K562 (cell line): ENCODE measurements at regions not wholly inside any gene's neighbourhood (a gene's known extent, or its start where the extent isn't known, plus 50 kb on each side); places are given as distances from the start of the nearest gene placed in this dataset.

Source experiments
- DIDO1 ChIP-seq: fragments of 450-650 bp; IDR thresholded peaks from 2 replicates; pipeline ENCODE4 v1.6.1; 2016; ENCODE audit warnings: low read depth, missing biosample characterization, missing genetic modification characterization
- NR1H2 ChIP-seq: sonication (generic); formaldehyde crosslinking; IDR thresholded peaks from 2 replicates; pipeline ENCODE4 v1.4.0; 2020; ENCODE audit warnings: mild to moderate bottlenecking, missing genetic modification reagents
- SIN3B ChIP-seq: fragments of 450-650 bp; IDR thresholded peaks from 2 replicates; pipeline ENCODE4 v1.6.1; 2017; ENCODE audit warnings: low read depth, mild to moderate bottlenecking, moderate library complexity
- SIRT6 ChIP-seq: IDR thresholded peaks from one replicate; pipeline ENCODE4 v1.6.1; 2012; ENCODE audit warnings: low read depth, mild to moderate bottlenecking, control low read depth, inconsistent platforms, low read length, moderate library complexity
- SPI1 ChIP-seq: IDR thresholded peaks from 2 replicates; pipeline ENCODE4 v1.6.1; 2011; ENCODE audit warnings: low read depth, low read length, control low read depth, borderline replicate concordance
- TCF3 ChIP-seq: sonication (generic); formaldehyde crosslinking; IDR thresholded peaks from 2 replicates; pipeline ENCODE4 v1.4.0; 2020; ENCODE audit warnings: mild to moderate bottlenecking, missing genetic modification reagents
- ZNF707 ChIP-seq: fragments of 250-450 bp; sonication (Bioruptor Pico); conservative IDR thresholded peaks from 2 replicates; pipeline ENCODE4 v1.8.0; 2022; ENCODE audit warnings: inconsistent platforms, mild to moderate bottlenecking, moderate library complexity
- TF ChIP-seq, protein P1 (sequence below): fragments of 250-450 bp; sonication (Bioruptor Pico); IDR thresholded peaks from 2 replicates; pipeline ENCODE4 v1.4.0; 2020; ENCODE audit warnings: mild to moderate bottlenecking

DNA sequence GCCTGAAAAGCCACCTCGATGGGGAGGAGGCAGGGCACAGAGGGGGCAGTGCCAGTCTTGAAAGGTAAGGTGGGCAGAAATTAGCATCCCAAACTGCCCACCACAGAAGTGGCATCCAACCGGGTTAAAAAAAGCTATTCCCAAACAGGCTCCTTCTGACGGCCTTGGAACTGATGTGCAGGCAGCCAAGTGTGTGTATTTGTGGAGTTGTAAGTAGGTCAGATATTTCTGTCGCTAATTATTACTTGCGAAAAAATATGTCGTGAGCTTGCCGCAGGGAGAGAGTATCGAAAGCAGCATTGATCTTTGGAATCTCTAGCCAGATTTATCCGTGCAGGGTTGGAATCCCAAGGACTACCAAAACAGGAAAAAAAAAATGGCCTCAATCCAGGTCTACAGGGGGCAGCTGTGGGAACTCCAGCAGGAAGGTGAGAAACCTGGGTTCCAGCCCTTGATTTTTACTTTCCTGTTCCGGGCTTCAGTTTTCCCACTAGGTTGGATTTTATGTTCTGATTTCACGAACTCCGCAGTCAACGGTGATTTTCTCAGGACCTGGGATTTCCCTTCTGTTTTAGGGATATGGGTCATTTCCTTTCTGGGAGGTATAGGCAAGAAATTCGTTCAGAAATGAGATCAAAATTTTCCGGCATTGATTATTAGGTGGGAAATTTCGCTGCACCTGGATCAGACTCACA lies 200.8 kb downstream of the RGS3 start:
- TF ChIP-seq SIN3B, result no peak
- TF ChIP-seq TCF3 (CRISPR knock-in tag), result no peak
- TF ChIP-seq SPI1, result no peak
- TF ChIP-seq, protein P1, sequence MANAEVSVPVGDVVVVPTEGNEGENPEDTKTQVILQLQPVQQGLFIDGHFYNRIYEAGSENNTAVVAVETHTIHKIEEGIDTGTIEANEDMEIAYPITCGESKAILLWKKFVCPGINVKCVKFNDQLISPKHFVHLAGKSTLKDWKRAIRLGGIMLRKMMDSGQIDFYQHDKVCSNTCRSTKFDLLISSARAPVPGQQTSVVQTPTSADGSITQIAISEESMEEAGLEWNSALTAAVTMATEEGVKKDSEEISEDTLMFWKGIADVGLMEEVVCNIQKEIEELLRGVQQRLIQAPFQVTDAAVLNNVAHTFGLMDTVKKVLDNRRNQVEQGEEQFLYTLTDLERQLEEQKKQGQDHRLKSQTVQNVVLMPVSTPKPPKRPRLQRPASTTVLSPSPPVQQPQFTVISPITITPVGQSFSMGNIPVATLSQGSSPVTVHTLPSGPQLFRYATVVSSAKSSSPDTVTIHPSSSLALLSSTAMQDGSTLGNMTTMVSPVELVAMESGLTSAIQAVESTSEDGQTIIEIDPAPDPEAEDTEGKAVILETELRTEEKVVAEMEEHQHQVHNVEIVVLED (CRISPR knock-in tag), result no peak
- TF ChIP-seq ZNF707 (CRISPR knock-in tag), result no peak
- no peak for TF ChIP-seq SIRT6
- no peak for TF ChIP-seq NR1H2 (CRISPR knock-in tag)
- no peak for TF ChIP-seq DIDO1 (tag)
